GM20431 (cell line): ENCODE measurements at regions not wholly inside any gene's neighbourhood (a gene's known extent, or its start where the extent isn't known, plus 50 kb on each side); places are given as distances from the start of the nearest gene placed in this dataset.
"Not testable (repeated sequence)": the region's sequence is repeated elsewhere in the genome, so short reads cannot be mapped to it uniquely, and the experiment has no call there.

ENCODE experiments used
- in situ Hi-C: fragments of 300-500 bp; cut with MseI, MboI; formaldehyde crosslinking; loops from one replicate; pipeline ENCODE4 v1.15.0; 2020; ENCODE audit warnings: low sequenced_read_pairs; ENCODE audit not compliant: unreplicated experiment

GRCh38 chr6:28618898-28619555 is 93.3 kb downstream of the GPX5 start:
- in situ Hi-C loops: no loop called here

- in situ Hi-C loops: not testable (repeated sequence)
Measured at GRCh38 chr6:28621268-28621667, 95.6 kb downstream of the GPX5 start.

- in situ Hi-C loops: not testable (repeated sequence)
Measured at GRCh38 chr6:28623242-28623641, 97.6 kb downstream of the GPX5 start.

GRCh38 chr6:28626386-28626785 is 100.7 kb downstream of the GPX5 start:
- in situ Hi-C loops: not testable (repeated sequence)

DNA sequence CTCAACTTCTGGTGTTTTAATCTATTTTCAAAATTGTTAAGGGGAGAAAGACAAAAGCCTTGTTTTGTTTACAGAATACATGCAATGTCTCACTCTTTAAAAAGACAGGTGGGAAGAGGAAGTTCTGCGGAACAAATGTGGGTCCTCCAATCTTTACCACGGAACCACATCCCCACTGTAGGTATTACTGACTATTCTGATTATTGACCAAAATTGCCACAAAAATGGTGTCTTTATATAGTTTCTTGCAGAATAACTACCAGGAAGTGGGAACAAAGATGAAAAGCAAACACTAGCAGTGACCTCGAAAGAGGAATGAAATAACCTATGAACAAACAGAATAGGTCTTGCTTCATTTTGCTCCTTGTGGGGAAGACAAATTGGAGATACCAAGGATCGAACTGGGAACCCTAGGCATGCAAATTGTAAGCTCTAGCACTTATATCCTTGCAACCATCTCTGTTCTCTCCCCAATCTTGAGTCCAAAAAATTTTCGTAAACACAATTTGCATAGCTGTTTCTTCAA is 106.7 kb downstream of the GPX5 start:
- in situ Hi-C loops: no loop called here

GRCh38 chr6:28633445-28634215 is 107.9 kb downstream of the GPX5 start:
- in situ Hi-C loops: no loop called here

DNA sequence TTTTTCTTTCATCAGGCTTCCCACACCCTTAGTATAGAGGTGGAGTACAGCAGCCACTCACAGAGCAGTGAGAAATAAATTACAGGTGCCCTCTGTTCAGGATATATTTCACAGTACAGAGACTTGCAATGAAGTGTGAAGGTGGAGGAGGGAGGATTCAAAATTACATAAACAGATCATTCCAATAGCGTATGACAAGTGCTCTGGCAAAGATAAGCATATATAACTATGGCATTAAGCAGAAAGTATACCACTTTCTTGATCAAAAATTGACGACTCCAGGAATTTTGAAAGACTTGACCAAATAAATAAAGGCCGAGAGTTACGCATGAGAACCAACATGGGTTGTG is 108.7 kb downstream of the GPX5 start:
- in situ Hi-C loops: no loop called here

DNA sequence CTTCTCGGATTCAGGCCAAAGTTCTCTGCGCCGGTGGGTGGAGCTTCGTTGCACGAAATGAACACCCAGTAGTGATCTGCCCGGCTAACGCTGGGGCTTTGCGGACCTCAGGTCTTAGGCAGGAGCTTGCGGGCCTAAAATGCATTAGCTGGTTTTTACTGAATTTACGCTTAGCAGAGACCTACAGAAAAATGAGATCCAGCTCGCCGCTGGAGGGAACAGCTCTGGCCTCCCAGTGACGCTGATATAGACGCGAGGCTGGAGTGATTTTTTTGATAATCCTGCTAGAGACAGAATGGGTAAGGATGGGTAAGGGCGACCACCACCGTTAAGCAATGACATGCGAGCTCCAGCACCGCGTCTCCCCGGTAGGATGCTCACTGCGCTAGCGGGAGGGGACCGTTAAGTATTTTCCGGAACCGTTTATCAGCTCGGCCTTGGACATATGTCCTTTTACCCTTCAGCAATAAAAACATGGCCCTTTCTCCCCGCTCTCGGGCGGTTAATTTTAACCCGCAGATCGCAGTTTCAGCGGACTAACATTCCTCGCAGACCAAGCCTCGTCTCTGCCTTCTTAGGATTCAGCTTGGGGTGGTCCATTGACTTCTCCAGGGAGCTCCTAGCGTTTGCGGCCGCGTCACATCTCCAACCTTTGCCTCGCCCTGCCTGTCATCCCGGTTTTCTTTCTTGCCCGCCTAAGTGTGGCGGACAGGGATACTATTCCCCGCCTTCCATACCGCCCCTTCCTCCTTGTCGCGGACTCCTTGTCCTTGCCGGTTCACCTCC is 109.3 kb downstream of the GPX5 start:
- in situ Hi-C loops: no loop called here

GRCh38 chr6:28635547-28636158 is 110.0 kb downstream of the GPX5 start:
- in situ Hi-C loops: no loop called here

GRCh38 chr6:28638787-28639430 is 113.2 kb downstream of the GPX5 start:
- in situ Hi-C loops: no loop called here

DNA sequence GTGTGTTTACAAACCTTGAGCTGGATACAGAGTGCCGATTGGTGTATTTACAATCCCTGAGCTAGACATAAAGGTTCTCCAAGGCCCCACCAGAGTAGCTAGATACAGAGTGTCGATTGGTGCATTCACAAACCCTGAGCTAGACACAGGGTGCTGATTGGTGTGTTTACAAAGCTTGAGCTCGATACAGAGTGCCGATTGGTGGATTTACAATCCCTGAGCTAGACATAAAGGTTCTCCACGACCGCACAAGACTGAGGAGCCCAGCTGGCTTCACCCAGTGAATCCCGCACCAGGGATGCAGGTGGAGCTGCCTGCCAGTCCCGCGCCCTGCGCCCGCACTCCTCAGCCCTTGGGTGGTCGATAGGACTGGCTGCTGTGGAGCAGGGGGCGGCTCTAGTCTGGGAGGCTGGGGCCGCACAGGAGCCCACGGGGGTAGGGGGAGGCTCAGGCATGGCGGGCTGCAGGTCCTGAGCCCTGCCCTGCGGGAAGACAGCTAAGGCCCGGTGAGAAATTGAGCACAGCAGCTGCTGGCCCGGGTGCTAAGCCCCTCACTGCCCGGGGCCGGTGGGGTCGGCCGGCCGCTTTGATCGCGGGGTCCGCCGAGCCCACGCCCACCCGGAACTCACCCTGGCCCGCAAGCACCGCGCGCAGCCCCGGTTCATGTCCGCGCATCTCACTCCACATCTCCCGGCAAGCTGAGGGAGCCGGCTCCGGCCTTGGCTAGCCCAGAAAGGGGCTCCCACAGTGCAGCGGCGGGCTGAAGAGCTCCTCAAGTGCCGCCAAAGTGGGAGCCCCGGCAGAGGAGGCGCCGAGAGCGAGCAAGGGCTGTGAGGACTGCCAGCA is 114.0 kb downstream of the GPX5 start:
- in situ Hi-C loops: not testable (repeated sequence)

DNA sequence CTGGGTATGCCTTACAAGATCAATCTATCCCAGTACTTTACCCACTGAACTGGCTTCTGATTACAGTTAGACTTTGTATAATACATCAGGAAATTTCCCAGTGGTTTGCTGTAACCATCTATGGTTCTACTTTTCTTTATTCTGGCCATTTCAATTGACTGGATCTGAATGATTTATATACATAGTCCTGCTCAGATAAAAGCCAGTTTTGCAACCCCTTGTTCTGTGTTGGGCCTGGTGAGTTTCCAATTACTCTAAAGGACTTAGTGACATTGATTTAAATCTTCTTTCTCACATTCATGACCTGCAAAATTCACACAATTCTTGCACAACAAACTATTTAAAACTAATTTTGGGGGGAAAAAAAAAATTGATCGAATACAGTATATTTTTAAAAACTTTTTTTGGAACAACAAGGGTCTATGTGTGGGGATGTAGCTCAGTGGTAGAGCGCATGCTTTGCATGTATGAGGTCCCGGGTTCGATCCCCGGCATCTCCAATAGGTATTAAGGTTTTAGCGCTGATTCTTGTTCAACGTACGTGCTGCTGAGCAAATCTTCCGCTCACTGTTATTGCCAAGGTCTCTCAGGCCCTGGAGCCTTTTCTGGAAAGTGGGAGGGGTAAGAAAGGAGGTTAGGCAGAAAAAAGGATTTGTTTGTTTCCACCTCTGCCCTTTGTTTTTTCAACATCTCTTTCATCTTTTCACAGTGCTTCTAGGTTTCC is 117.5 kb downstream of the GPX5 start:
- in situ Hi-C loops: no loop called here

- in situ Hi-C loops: no loop called here
Measured at GRCh38 chr6:28646650-28647049, 121.0 kb downstream of the GPX5 start.

DNA sequence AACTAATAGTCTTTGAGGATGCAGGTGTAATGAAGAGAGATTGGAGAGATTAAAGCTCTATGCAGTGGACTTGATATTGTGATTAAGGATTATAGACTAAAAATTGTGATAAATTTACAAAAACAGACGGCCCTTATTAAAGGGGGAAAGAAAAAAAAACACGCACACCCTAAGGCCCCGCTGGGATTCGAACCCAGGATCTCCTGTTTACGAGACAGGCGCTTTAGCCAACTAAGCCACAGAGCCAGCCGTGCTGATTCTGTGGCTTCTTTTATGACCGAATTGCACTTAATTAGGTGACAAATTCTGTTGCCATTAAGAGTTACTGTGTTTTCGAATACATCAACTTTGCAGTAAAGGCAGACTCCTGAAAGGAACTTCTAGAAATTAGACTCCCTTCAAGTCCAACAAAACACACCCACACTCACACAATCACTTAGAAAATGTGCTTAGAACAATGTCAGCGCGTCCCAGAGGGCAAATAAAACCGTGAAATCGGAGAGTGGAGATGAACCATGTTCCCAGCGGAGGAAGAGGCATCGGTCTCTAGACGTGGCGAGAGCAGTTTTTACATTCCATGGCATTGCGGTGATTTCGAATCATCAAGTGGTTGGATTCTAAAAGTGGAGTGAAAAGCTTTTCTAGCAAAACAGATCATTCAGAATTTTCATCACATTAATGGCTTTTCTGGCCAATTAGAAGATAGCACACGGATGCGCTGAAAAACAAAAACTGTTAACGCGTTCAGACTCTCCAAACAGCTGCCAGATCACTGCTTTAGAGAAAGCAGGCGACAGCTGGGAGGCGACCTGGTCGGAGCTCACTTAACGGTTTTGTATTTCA is 122.6 kb downstream of the GPX5 start:
- in situ Hi-C loops: no loop called here

DNA sequence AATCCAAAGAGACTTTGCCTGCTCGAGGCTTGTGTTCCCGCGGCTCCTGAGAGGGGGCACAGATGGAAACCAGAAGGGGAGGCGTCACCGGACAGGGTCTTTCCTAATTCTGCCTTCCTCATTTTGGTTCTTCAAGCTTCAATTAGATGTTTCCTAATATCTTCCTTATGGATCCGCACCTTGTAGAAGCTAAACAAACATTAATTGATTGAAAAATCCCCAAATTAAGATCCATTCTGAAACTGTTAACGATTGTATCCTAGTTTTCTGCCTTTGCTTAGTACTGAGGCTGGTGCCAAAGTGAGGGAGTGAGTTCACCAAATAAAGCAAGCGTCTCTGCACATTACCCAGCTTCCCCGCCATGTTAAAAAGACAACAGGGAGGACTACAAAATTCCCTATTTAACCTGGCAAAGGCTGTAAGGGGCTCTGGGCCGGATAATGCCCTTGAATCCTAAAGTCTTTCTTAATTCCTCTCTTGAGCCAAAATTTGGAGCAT is 123.2 kb downstream of the GPX5 start:
- in situ Hi-C loops: no loop called here

- in situ Hi-C loops: no loop called here
Measured at GRCh38 chr6:28651161-28651560, 125.5 kb downstream of the GPX5 start.

DNA sequence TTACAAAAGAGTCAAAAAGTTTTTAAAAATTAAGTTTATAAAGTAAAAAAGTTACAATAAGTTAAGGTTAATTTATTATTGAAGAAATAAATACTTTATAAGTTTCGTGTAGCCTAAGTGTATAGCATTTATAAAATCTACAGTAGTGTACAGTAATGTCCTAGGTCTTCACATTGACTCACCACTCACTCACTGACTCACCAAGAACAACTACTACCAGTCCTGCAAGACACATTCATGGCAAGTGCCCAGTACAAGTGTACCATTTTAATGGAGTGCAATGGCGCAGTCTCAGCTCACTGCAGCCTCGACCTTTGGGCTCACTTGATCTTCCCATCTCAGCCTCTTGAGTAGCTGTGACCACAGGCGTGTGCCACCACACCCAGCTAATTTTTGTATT is 128.2 kb downstream of the GPX5 start:
- in situ Hi-C loops: no loop called here
